Stimulated activated CD4-positive, alpha-beta T cell treated with anti-CD3 and anti-CD28 coated beads, TNF-alpha, amount 100 ng/mL, for 4 hours (primary cell): ENCODE measurements at regions not wholly inside any gene's neighbourhood (a gene's known extent, or its start where the extent isn't known, plus 50 kb on each side); places are given as distances from the start of the nearest gene placed in this dataset.
"Not testable (repeated sequence)": the region's sequence is repeated elsewhere in the genome, so short reads cannot be mapped to it uniquely, and the experiment has no call there.

Source experiments
- DNase-seq, 3 experiments: peaks; one replicate each; pipeline ENCODE4 v3.0.0-alpha.2; 2020; ENCODE audit warnings: low read depth in 3 of 3

- no peak for DNase-seq
Measured at GRCh38 chr2:43019025-43019367, 207.4 kb downstream of the ZFP36L2 start.

DNA sequence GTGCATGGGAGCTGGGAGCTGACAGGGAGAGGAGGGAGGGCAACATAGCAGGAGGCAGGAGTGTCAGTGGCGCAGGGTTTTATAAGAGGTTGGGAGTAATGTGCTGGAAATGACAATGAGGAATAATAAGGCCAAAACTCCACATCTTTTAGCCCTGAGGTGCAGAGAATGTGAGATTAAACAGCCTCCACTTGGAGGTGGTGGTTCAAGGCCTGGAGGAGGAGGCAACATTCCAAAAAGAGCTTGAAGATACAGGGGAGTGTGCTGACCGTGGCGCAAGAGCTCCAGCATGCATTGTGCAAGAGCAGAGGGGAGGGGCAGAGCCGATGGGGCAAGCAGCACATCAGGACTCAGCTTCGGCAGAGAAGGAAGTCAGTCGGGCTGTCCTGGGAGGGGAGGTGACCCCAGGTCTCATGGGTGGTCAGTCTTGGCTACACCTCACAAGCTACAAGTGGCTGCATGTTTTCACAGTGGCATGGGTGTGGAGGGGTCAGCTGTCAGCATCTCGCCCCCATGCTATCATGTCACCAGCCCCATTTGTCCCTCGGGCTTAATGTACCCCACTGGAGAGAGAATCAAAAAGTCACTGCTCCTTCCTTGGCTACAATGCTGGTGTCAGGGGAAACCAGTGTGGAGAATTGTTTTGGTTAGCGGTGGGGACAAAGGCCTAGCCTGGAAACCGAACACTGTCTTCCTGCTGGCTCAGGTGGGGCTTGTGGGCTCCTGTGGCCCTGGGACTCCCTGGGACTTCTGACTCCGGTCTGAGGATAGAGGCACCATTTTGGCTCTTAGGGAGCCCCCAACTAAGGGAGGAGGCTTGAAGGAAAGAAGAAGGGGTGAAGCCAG lies 208.0 kb downstream of the ZFP36L2 start:
- DNase-seq, result no peak

- no peak for DNase-seq
Measured at GRCh38 chr2:43013821-43014345, 212.5 kb downstream of the ZFP36L2 start.

DNA sequence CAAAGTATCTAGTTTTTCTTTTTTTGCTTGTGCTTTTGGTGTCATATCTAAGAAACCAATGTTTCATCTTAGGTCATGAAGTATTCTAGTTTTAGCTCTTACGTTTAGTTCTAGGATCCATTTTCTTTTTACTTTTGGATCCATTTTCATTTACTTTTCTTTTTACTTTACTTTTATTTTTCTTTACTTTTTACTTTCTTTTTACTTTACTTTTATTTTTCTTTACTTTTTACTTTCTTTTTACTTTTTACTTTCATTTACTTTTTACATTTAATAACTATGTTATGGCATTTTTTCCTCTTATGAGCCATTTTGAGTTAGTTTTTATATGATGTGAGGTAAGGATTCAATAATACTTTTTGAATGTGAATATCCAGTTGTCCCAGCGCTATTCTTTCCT lies 213.4 kb downstream of the ZFP36L2 start:
- no peak for DNase-seq

DNA sequence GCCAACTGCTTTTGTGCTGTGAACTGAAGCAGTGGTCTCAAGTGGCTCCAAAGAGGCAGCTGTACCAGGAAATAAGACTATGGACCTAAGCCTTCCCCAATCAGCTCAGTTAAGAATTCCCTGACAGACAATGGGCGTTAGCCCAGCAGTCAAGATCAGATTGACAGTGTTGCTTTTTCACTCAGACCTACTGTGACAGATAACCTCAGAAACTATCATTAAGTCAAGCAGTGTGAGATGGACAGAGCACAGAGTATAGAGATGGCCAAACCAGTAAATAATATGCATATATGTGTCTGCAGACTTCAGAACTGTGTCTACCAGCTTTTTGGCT lies 215.3 kb downstream of the ZFP36L2 start:
- DNase-seq, result no peak

GRCh38 chr2:43010438-43011157 lies 215.8 kb downstream of the ZFP36L2 start:
- DNase-seq, result no peak

DNA sequence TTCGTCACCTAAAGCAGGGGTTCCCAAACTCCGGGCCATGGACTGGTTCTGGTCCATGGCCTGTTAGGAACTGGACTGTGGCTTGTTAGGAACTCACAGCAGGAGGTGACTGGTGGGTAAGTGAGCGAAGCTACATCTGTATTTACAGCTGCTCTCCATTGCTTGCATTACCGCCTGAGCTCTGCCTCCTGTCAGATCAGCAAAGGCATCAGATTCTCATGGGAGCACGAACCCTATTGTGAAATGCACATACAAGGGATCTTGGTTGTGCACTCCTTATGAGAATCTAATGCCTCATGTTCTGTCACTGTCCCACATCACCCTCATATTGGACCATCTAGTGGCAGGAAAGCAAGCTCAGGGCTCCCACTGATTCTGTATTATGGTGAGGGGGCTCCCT lies 217.0 kb downstream of the ZFP36L2 start:
- DNase-seq, result no peak

DNA sequence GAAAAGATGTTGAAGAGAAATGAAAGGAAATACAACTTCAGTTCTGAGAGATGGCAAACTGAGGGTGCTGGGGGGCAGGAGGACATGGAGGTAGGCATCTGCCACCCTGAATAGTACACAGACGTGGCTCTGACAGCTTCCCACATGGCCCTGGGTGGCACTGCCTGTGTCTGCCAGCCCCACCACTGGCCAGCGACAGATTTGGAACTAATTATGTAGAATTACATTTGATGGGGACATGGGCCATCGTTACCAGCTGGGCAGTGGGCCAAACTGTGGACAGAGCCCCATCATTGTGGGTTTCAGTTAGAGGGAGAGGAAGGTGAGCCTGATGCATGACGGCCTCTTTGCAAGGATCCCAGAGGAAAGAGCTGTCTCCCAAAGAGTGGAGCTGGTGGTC lies 216.0 kb upstream of the HAAO start:
- no peak for DNase-seq

- no peak for DNase-seq
Measured at GRCh38 chr2:43007901-43008300, 215.5 kb upstream of the HAAO start.

- no peak for DNase-seq
Measured at GRCh38 chr2:43006834-43007543, 214.6 kb upstream of the HAAO start.

GRCh38 chr2:43005975-43006833 lies 213.8 kb upstream of the HAAO start:
- no peak for DNase-seq

- DNase-seq, result no peak
Measured at GRCh38 chr2:43005245-43005974, 213.0 kb upstream of the HAAO start.

- no peak for DNase-seq
Measured at GRCh38 chr2:43004879-43005244, 212.5 kb upstream of the HAAO start.

- not testable (repeated sequence) for DNase-seq
Measured at GRCh38 chr2:43004126-43004865, 211.9 kb upstream of the HAAO start.

DNA sequence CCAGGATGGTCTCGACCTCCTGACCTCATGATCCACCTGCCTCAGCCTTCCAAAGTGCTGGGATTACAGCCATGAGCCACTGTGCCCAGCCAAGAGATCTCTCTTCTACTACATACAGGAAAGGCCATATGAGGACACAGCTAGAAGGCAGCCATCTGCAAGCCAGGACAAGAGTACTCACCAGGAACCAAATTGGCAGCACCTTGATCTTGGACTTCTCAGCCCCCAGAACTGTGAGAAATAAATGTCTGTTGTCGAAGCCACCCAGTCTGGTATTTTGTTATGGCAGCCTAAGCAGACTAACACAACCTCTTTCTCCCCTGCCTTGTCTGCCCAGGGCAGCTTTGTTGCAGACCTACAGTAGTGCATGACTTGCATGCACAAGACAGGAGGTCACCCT lies 211.3 kb upstream of the HAAO start:
- DNase-seq, result no peak

- DNase-seq, result no peak
Measured at GRCh38 chr2:43001787-43002468, 209.5 kb upstream of the HAAO start.

- DNase-seq, result no peak
Measured at GRCh38 chr2:43001055-43001378, 208.6 kb upstream of the HAAO start.

DNA sequence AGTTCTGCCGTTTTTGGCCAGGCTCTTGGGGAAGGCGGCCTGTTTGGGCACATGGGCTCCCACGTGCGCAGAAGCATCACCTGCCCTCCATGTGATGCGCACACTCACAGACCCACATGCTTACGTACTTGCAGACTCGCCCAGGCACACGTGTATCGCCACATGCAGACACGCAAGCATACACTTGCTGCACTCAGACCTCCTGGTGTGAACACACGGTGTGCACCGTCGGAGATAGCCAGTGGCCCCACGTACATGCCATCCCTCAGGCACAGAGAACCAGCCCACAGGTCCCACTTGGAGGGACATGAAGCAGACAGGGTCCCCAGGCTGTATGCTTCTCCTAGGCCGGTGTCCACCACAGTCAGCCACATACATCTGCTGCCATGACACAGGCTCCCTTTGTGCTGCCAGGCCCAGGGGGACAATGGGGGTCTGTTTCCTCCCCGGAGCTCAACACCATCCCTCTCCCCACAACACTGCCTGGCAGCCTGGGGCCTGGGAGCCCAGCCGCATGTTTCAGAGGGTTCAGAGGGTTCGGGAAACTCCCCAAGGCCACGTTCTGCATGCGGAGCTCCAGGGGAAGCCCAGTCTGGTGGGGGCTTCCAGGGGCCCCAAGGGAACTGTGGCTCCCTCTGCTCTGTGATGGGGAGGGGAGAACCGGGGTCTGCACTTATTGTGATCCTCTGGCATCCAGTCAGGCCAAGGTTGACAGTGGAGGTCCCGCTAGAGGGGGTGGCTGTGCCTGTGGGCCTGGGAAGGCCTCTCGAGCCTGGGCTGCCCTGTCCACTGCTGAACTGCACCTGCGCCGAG lies 208.1 kb upstream of the HAAO start:
- no peak for DNase-seq

DNA sequence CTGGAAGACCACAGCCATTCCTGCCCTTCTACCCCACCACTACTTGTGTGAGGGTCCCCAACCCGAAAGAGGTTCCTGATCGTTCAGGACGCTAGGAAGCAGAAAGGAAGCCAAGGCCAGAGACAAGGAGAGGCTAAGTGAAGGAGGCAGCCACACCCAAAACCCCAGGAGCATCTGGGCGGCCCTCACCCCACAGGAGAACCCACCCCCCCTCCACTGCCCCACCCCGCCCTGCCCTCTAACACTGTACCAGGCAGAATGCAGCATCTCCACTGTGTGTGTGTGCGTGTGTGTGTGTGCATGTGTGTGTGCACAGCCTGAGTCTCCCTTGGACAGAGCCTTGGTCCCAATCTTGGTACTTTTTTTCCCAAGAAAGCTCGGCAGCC lies 207.5 kb upstream of the HAAO start:
- DNase-seq, result no peak
